Stimulated activated memory B cell treated with anti-CD40 and anti-IgM and Interleukin-4, amounts not matched to agents 10 μg/mL and 1 μg/mL and 100 μg/mL, for 72 hours (primary cell): ENCODE measurements at regions not wholly inside any gene's neighbourhood (a gene's known extent, or its start where the extent isn't known, plus 50 kb on each side); places are given as distances from the start of the nearest gene placed in this dataset.
"Not testable (repeated sequence)": the region's sequence is repeated elsewhere in the genome, so short reads cannot be mapped to it uniquely, and the experiment has no call there.

Experiments used
- ATAC-seq: fragments of 150-1000 bp; cut with Tn5 transposase; 2 replicates; pipeline ENCODE4 v1.10.0; 2021
- H3K27ac Mint-ChIP-seq: one replicate; pipeline ENCODE4 v1.8.0; 2022; ENCODE audit warnings: mild to moderate bottlenecking, mixed read lengths
- H3K27me3 Mint-ChIP-seq: one replicate; pipeline ENCODE4 v1.8.0; 2022; ENCODE audit warnings: mixed read lengths
- H3K36me3 Mint-ChIP-seq: one replicate; pipeline ENCODE4 v1.8.0; 2022; ENCODE audit warnings: mixed read lengths
- H3K4me1 Mint-ChIP-seq: one replicate; pipeline ENCODE4 v1.8.0; 2022; ENCODE audit warnings: mixed read lengths
- H3K4me3 Mint-ChIP-seq: one replicate; pipeline ENCODE4 v1.8.0; 2022; ENCODE audit warnings: mild to moderate bottlenecking, moderate library complexity, mixed read lengths
- H3K9me3 Mint-ChIP-seq: one replicate; pipeline ENCODE4 v1.8.0; 2022; ENCODE audit warnings: mixed read lengths

DNA sequence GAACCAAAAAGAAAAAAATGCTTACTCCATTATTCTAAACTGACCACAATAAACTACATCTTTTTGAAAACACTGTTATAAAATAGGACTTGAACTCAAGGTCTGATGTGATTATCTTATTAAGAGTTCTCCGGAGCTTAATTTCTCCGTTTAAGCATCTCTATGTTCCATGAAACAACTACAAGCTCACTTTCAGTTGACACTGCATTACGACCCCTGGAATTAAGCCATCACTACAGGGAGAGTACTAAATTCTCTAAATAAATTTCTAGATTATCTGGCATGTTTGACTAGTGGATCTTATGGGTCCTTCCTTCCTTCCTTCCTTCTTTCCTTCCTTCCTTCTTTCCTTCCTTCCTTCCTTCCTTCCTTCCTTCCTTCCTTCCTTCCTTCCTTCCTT, 249.0 kb downstream of the IKZF2 start:
- no peak overlapping the region for H3K4me3 Mint-ChIP-seq
- no peak for ATAC-seq
- peaks cover 3% of the 10 kb centered on the region for H3K9me3 Mint-ChIP-seq
- no peaks in the 10 kb centered on the region for H3K27me3 Mint-ChIP-seq
- H3K27ac Mint-ChIP-seq = no peak overlapping the region
- no peaks in the 10 kb centered on the region for H3K36me3 Mint-ChIP-seq
- H3K4me1 Mint-ChIP-seq = peaks cover 6% of the 10 kb centered on the region

DNA sequence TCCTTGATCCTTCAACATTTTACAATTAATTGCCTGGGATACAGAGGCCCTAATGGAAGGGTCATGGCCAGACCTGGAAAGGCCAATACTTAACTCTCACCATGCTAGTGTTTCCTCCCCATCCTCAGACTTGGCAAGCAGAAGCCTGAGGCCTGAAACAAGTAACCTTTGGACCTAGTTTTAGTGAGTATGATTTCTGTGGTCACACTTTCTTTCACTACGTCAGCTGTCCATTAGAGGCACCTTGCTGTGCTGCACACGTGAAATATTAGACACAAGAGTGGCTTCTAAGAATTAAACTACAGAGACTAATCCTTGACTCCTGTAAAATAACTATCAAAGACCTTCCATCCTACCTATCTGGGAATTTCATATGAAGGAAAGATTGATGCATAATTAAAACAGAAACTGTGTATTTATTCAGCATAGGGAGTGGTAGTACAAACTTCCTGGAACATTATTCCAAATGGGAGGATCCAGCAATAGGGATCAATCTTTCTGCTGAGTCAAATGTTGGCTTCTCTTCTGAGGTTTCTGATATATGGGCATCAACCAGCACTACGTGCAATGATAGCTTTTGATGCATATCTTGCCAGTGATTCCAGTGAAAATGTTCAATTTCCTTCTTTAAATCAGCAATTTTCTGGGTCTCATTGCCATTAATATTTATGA, 249.7 kb downstream of the IKZF2 start:
- Mint-ChIP-seq H3K27me3 (no peaks in the 10 kb centered on the region), H3K9me3 (peaks cover 3% of the 10 kb centered on the region), H3K4me3 (no peak overlapping the region), H3K27ac (no peak overlapping the region), H3K36me3 (no peaks in the 10 kb centered on the region), H3K4me1 (peaks cover 6% of the 10 kb centered on the region)
- ATAC-seq = no peak

DNA sequence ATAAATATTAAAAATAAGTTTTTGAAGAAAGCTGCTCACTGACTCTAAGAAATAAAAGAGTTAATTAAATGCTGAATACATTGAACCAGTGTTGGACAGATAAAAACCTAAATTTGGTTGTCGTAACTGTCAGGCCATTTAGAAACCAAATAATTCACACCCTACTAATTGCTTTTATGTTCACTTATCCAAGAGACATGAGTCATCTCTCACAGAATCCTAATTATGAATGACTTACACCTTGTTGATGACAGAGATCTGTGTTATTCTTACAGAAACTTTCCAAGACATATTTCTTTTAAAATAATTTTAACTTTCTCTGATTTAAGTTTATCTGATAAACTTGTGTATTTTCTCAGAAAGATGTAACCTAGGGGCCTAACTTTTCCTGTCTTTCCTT, 250.7 kb downstream of the IKZF2 start:
- Mint-ChIP-seq H3K4me3 (no peak overlapping the region), H3K27ac (no peak overlapping the region), H3K4me1 (peaks cover 6% of the 10 kb centered on the region), H3K36me3 (no peaks in the 10 kb centered on the region), H3K27me3 (no peaks in the 10 kb centered on the region), H3K9me3 (peaks cover 3% of the 10 kb centered on the region)
- ATAC-seq = no peak

DNA sequence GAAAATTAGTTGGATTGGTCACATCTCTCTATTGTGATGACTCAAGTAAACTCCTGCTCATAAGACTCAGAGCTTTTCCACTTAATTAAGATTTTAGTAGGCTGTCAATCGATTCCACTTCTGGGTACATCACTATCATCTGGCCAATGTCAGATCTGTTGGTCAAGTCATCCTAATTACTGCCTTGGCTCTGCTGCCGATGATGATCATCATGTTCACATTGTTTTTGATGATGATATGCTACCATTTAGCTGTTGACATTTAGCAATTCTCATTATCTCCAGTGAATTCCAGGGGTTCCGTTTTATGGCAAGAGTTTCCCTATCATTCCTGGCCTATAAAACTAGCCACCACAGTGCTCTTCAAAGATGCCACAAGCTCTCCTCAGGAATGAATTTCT, 253.4 kb downstream of the IKZF2 start:
- no peaks in the 10 kb centered on the region for H3K4me1 Mint-ChIP-seq
- no peaks in the 10 kb centered on the region for H3K36me3 Mint-ChIP-seq
- H3K27ac Mint-ChIP-seq = no peak overlapping the region
- no peak for ATAC-seq
- peaks cover 3% of the 10 kb centered on the region for H3K9me3 Mint-ChIP-seq
- H3K4me3 Mint-ChIP-seq = no peak overlapping the region
- H3K27me3 Mint-ChIP-seq = no peaks in the 10 kb centered on the region

DNA sequence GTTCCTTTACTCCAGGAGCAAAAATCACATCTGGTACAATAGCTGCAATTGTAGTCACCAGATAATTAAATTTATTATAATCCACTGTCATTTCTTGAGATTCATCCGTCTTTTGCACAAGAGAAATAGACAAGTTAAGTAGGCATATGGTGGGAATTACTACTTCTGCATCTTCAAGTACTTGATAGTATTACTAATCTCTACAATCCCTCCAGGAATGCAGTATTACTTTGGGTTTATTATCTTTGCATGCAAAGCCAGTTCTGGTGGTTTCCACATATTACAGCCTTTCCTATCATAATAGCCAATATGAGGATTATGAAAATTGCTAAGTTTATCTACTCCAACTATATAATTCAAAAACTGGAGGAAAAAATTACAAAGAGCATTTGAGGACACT, 254.1 kb downstream of the IKZF2 start:
- no peaks in the 10 kb centered on the region for H3K9me3 Mint-ChIP-seq
- no peaks in the 10 kb centered on the region for H3K36me3 Mint-ChIP-seq
- H3K27me3 Mint-ChIP-seq = no peaks in the 10 kb centered on the region
- no peak overlapping the region for H3K4me3 Mint-ChIP-seq
- H3K27ac Mint-ChIP-seq = no peak overlapping the region
- ATAC-seq = no peak
- H3K4me1 Mint-ChIP-seq = peaks cover 3% of the 10 kb centered on the region

DNA sequence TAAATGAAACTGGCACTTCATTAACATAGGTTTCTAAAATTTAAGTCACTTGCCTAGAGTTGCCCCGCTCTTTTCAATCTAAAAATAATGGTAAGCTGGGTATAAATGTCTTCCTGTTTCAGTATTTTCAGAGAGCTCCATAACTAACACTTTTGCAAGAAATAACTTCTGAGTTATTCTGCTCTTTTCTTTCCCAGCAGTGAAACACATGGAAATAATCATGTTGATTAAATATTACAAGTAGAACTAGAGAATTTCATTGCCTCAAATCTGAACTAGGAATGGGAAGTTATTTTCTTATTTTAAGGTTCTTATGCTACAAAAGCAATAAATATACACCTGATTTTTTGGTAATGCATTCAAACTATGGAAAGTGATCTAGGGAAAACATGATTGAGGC, 257.4 kb downstream of the IKZF2 start:
- no peaks in the 10 kb centered on the region for H3K27me3 Mint-ChIP-seq
- H3K4me1 Mint-ChIP-seq = peaks cover 4% of the 10 kb centered on the region
- no peak overlapping the region for H3K4me3 Mint-ChIP-seq
- ATAC-seq = no peak
- H3K36me3 Mint-ChIP-seq = no peaks in the 10 kb centered on the region
- no peak overlapping the region for H3K27ac Mint-ChIP-seq
- H3K9me3 Mint-ChIP-seq = no peaks in the 10 kb centered on the region

DNA sequence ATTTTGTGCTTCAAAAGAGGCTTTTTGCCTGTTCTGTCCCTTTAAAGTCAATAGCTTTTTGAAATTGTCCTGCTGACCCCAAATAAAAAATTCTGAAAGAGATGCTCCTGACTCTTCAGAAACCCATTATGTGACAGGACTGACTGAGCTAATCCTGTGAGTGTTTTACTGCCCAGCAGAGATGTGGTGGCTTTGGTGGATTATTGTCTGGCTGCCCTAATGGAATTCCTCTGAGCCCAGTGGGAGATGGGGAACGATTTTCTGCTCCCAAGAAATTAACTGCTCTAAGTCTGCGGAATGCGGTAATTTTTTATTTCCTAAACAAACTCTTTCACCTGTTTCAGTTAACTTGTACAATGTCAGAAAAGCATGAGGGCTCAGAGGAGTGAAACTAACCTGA, 258.2 kb downstream of the IKZF2 start:
- Mint-ChIP-seq H3K9me3 (no peaks in the 10 kb centered on the region), H3K36me3 (no peaks in the 10 kb centered on the region), H3K4me1 (peaks cover 4% of the 10 kb centered on the region), H3K4me3 (no peak overlapping the region), H3K27ac (no peak overlapping the region), H3K27me3 (no peaks in the 10 kb centered on the region)
- no peak for ATAC-seq

DNA sequence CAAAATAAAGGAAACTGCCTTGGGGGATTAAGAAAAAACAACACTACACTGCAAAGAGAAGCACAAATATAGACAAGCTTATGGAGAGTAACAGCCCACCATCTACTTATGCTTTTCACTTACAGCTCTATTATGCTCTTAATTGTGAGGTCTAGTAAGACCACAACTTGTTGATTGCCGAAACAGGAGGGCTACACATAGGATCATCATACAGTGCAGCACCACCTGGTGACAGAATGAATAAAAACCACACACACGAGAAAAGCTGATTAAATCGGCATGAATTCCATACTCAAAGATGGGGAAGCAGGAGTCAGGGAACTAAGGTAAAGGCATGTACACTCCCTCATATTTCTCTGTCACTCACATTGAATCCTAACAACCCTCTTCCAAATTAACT, 259.2 kb downstream of the IKZF2 start:
- Mint-ChIP-seq H3K4me1 (peaks cover 4% of the 10 kb centered on the region), H3K9me3 (no peaks in the 10 kb centered on the region), H3K27me3 (no peaks in the 10 kb centered on the region), H3K27ac (no peak overlapping the region), H3K36me3 (no peaks in the 10 kb centered on the region), H3K4me3 (no peak overlapping the region)
- no peak for ATAC-seq

DNA sequence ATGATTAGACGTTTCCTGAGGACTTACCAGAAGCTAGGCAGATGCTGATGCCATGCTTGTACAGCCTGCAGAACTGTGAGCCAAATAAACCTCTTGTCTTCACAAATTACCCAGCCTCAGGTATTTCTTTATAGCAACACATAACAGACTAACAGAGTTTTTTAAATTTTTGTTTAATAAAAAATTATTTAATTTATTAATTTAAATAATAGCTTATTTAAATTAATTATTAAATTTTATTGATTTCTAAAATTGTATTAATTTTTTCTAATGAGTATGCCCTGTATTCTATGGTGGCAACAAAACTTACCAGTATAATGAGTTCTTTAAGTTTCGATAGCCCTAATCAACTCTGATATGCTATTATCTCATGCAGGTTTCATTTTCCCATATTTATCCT, 259.8 kb downstream of the IKZF2 start:
- Mint-ChIP-seq H3K4me1 (peaks cover 4% of the 10 kb centered on the region), H3K9me3 (peaks cover 2% of the 10 kb centered on the region), H3K27me3 (no peaks in the 10 kb centered on the region), H3K27ac (no peak overlapping the region), H3K4me3 (no peak overlapping the region), H3K36me3 (no peaks in the 10 kb centered on the region)
- ATAC-seq = no peak

DNA sequence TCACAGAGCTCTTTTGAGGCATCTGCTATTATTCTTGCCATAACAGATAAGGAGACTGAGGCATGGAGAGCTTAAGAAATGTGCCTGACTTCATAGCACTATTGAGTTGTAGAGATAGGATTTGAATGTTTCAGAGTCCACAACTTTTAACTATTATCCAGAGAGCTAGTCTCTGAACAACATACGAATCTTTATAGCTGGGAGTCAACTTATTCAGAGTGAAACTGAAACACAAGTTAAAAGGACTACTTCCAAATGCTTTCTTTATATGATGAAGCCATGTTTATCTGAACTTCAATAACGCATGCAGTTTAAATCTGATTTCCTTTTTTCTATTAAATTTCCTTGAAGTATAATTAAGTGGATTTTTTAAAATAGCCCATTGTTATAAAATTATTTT, 268.8 kb downstream of the IKZF2 start:
- no peak overlapping the region for H3K27ac Mint-ChIP-seq
- no peak overlapping the region for H3K4me3 Mint-ChIP-seq
- H3K4me1 Mint-ChIP-seq = no peaks in the 10 kb centered on the region
- H3K36me3 Mint-ChIP-seq = peaks cover 6% of the 10 kb centered on the region
- H3K9me3 Mint-ChIP-seq = peaks cover 23% of the 10 kb centered on the region
- H3K27me3 Mint-ChIP-seq = no peaks in the 10 kb centered on the region
- no peak for ATAC-seq

DNA sequence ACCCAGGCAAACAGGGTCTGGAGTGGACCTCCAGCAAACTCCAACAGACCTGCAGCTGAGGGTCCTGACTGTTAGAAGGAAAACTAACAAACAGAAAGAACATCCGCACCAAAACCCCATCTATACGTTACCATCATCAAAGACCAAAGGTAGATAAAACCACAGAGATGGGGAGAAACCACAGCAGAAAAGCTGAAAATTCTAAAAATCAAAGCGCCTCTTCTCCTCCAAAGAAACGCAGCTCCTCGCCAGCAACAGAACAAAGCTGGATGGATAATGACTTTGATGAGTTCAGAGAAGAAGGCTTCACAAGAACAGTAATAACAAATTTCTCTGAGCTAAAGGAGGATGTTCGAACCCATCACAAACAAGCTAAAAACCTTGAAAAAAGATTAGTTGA, 274.9 kb downstream of the IKZF2 start:
- not testable (repeated sequence) for H3K4me3 Mint-ChIP-seq, H3K4me1 Mint-ChIP-seq, H3K27me3 Mint-ChIP-seq, H3K36me3 Mint-ChIP-seq, ATAC-seq, H3K27ac Mint-ChIP-seq, H3K9me3 Mint-ChIP-seq

DNA sequence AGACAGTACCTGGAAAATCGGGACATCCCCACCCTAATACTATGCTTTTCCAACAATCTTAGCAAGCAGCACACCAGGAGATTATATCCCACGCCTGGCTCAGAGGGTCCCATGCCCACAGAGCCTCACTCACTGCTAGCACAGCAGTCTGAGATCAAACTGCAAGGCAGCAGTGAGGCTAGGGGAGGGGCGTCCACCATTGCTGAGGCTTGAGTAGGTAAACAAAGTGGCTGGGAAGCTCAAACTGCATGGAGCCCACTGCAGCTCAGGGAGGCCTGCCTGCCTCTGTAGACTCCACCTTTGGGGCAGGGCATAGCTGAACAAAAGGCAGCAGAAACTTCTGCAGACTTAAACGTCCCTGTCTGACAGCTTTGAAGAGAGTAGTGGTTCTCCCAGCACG, 275.5 kb downstream of the IKZF2 start:
- H3K9me3 Mint-ChIP-seq, H3K36me3 Mint-ChIP-seq, H3K27me3 Mint-ChIP-seq, H3K4me3 Mint-ChIP-seq, H3K27ac Mint-ChIP-seq, H3K4me1 Mint-ChIP-seq, ATAC-seq: not testable (repeated sequence)

DNA sequence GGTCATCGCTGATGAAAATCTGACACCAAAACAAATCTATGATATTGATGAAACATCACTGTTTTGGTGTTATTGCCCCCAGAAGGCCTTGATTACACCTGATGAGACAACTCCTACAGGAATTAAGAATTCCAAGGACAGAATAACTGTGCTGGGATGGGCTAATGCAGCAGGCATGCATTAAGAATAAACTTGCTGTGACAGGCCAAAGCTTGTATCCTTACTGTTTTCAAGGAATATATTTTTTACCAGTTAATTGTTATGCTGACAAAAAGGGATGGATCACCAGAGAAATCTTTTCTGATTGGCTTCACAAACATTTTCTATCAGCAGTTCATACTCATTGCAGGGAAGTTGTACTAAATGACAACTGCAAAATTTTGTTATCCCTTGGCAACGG, 278.2 kb downstream of the IKZF2 start:
- H3K27ac Mint-ChIP-seq = no peak overlapping the region
- H3K27me3 Mint-ChIP-seq = no peaks in the 10 kb centered on the region
- H3K4me3 Mint-ChIP-seq = no peak overlapping the region
- ATAC-seq = no peak
- no peaks in the 10 kb centered on the region for H3K36me3 Mint-ChIP-seq
- no peaks in the 10 kb centered on the region for H3K4me1 Mint-ChIP-seq
- H3K9me3 Mint-ChIP-seq = peaks cover 2% of the 10 kb centered on the region

DNA sequence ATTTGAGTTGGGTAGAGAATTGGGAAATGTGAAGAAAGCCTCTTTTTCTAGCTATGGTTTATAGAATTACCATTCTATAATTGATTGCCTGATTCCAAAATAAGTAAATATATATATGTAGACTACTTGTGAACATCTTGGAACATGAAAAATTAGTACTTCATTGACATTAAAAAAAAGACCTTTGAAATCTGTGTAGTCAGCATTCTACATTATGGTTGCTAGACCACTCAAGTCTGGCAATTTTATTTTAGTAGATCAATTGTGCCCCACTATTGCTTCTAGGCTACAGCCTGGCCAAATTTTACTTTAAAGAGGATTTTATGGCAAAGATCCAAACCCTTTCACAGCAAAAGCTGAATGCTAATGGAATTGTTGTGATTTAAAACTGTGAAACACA, 279.8 kb downstream of the IKZF2 start:
- H3K9me3 Mint-ChIP-seq = no peaks in the 10 kb centered on the region
- no peaks in the 10 kb centered on the region for H3K36me3 Mint-ChIP-seq
- ATAC-seq = no peak
- H3K4me3 Mint-ChIP-seq = no peak overlapping the region
- no peaks in the 10 kb centered on the region for H3K27me3 Mint-ChIP-seq
- H3K27ac Mint-ChIP-seq = no peak overlapping the region
- no peaks in the 10 kb centered on the region for H3K4me1 Mint-ChIP-seq

DNA sequence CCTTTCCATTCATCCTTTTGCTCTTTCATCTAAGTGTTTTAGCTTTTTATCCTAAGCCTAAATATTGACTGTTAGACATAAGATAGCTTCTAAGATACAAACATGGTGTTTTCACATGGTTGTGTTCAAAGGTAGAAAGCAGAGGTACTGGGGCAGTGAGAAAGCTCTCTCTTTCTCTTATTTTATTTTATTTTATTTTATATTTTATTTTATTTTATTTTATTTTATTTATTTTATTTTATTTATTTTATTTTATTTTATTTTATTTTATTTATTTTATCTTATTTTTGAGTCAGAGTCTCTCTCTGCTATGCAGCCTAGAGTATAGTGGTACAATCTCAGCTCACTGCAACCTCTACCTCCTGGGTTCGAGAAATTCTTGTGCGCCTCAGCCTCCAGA, 287.2 kb downstream of the IKZF2 start:
- ATAC-seq = no peak
- H3K4me3 Mint-ChIP-seq = no peak overlapping the region
- H3K36me3 Mint-ChIP-seq = no peaks in the 10 kb centered on the region
- H3K27me3 Mint-ChIP-seq = no peaks in the 10 kb centered on the region
- H3K4me1 Mint-ChIP-seq = no peaks in the 10 kb centered on the region
- H3K27ac Mint-ChIP-seq = no peak overlapping the region
- H3K9me3 Mint-ChIP-seq = peaks cover 19% of the 10 kb centered on the region

DNA sequence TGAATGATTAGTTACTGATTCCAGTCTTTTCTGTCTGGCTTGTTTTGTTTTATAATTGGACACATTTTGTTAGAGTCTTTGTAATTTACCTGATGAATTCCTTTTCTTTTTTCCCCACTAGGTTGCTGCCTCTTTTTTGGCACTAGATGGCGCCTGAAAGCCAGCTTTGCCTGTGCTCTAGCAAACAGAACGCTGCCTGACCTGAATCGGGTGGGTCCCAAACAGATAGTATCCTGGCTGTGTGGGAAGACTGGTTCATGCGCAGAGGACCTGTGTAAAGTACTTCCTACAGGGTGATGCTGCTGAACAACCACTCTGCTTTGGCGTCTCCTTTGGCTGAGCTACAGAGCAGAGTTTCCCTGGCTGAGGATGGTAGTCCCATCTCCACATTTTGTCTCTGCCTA, 288.2 kb downstream of the IKZF2 start:
- Mint-ChIP-seq H3K27me3 (no peaks in the 10 kb centered on the region), H3K27ac (no peak overlapping the region), H3K36me3 (no peaks in the 10 kb centered on the region), H3K9me3 (peaks cover 19% of the 10 kb centered on the region), H3K4me1 (no peaks in the 10 kb centered on the region), H3K4me3 (no peak overlapping the region)
- no peak for ATAC-seq

DNA sequence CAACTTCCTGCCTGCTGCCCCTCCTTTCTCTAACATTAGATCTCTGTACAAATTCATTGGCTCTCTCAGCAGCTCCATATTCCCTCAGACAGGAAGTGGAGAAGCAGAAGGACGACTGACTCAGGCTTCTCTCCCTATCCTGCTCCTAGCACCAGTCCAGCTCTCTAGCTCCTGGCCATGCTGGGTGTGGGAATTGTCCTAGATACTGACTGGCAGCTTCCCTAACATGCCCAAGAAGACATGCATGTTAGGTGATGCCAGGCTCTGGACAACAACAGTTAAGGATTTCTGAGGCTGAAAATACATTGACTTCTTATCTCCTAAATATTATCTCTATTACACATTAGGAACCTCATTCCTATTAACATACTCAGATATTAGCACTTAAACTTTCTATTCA, 292.9 kb downstream of the IKZF2 start:
- Mint-ChIP-seq H3K4me3 (no peak overlapping the region), H3K27me3 (no peaks in the 10 kb centered on the region), H3K36me3 (no peaks in the 10 kb centered on the region), H3K27ac (no peak overlapping the region), H3K4me1 (no peaks in the 10 kb centered on the region), H3K9me3 (peaks cover 12% of the 10 kb centered on the region)
- ATAC-seq = no peak
